ENCODE measurements at regions not wholly inside any gene's neighbourhood (a gene's known extent, or its start where the extent isn't known, plus 50 kb on each side); places are given as distances from the start of the nearest gene placed in this dataset.

GRCh38 chr6:138640028-138640427 is 133.5 kb upstream of the CCDC28A start:
- in situ Hi-C loops (cut with MboI): no loop called here
- Histone ChIP-seq H3K9me3 (ENCODE audit: low read depth) (no peaks in the 10 kb centered on the region), H3K79me2 (ENCODE audit: insufficient read depth) (no peaks in the 10 kb centered on the region), H3K27ac (no peak overlapping the region), H3K9me2 (ENCODE audit: insufficient read depth) (no peaks in the 10 kb centered on the region), H3K27me3 (replicated peaks; ENCODE audit: insufficient read depth) (no peaks in the 10 kb centered on the region), H3K36me3 (ENCODE audit: low read depth) (no peaks in the 10 kb centered on the region), H3K4me2 (ENCODE audit: unreplicated experiment) (no peak overlapping the region), H2AFZ (no peak overlapping the region), H3K4me3 (no peak overlapping the region), H3F3A (ENCODE audit: insufficient read depth) (no peaks in the 10 kb centered on the region), H3K9ac (no peak overlapping the region), H4K20me1 (ENCODE audit: insufficient read depth) (no peaks in the 10 kb centered on the region), H3K4me1 (ENCODE audit: insufficient read depth) (no peaks in the 10 kb centered on the region)
- DNase-seq: no peak
- 98 to 99% methylated on average over 2 of the region's 2 CpGs for WGBS, 2 experiments (ENCODE audit: low coverage in 1 of 2, low lambda C conversion rate in 2 of 2, missing lambda C conversion rate in 2 of 2)
- TF ChIP-seq EZH2 (IDR thresholded peaks at IDR 0.05; ENCODE audit: insufficient read depth, poor library complexity, severe bottlenecking): no peak
- no peak for TF ChIP-seq EZH2phosphoT487 (IDR thresholded peaks at IDR 0.05; ENCODE audit: insufficient read depth, low read depth)

GRCh38 chr6:138643210-138643609 is 130.4 kb upstream of the CCDC28A start:
- in situ Hi-C loops (cut with MboI): no loop called here
- WGBS, 2 experiments (ENCODE audit: low coverage in 1 of 2, low lambda C conversion rate in 2 of 2, missing lambda C conversion rate in 2 of 2): 98 to 100% methylated on average over 2 of the region's 2 CpGs
- Histone ChIP-seq H2AFZ (no peak overlapping the region), H3K9me2 (ENCODE audit: insufficient read depth) (no peaks in the 10 kb centered on the region), H4K20me1 (ENCODE audit: insufficient read depth) (no peaks in the 10 kb centered on the region), H3K4me3 (no peak overlapping the region), H3K9me3 (ENCODE audit: low read depth) (no peaks in the 10 kb centered on the region), H3K27me3 (replicated peaks; ENCODE audit: insufficient read depth) (no peaks in the 10 kb centered on the region), H3K36me3 (ENCODE audit: low read depth) (no peaks in the 10 kb centered on the region), H3F3A (ENCODE audit: insufficient read depth) (peaks cover 18% of the 10 kb centered on the region; the same call in 1 of the 2 replicates), H3K4me1 (ENCODE audit: insufficient read depth) (peaks cover 18% of the 10 kb centered on the region), H3K27ac (no peak overlapping the region), H3K9ac (no peak overlapping the region), H3K79me2 (ENCODE audit: insufficient read depth) (no peaks in the 10 kb centered on the region), H3K4me2 (ENCODE audit: unreplicated experiment) (no peak overlapping the region)
- DNase-seq: no peak
- TF ChIP-seq EZH2 (IDR thresholded peaks at IDR 0.05; ENCODE audit: insufficient read depth, poor library complexity, severe bottlenecking): no peak
- TF ChIP-seq EZH2phosphoT487 (IDR thresholded peaks at IDR 0.05; ENCODE audit: insufficient read depth, low read depth): no peak

- DNase-seq: no peak
- no peak for TF ChIP-seq EZH2phosphoT487 (IDR thresholded peaks at IDR 0.05; ENCODE audit: insufficient read depth, low read depth)
- no peak for TF ChIP-seq EZH2 (IDR thresholded peaks at IDR 0.05; ENCODE audit: insufficient read depth, poor library complexity, severe bottlenecking)
- Histone ChIP-seq H3K4me2 (ENCODE audit: unreplicated experiment) (no peak overlapping the region), H4K20me1 (ENCODE audit: insufficient read depth) (no peaks in the 10 kb centered on the region), H3K27me3 (replicated peaks; ENCODE audit: insufficient read depth) (no peaks in the 10 kb centered on the region), H3K36me3 (ENCODE audit: low read depth) (no peaks in the 10 kb centered on the region), H3K79me2 (ENCODE audit: insufficient read depth) (no peaks in the 10 kb centered on the region), H3F3A (ENCODE audit: insufficient read depth) (peaks cover 18% of the 10 kb centered on the region; the same call in 1 of the 2 replicates), H3K4me3 (no peak overlapping the region), H3K9me2 (ENCODE audit: insufficient read depth) (no peaks in the 10 kb centered on the region), H3K9ac (no peak overlapping the region), H3K27ac (no peak overlapping the region), H2AFZ (peak overlapping the region; percentile 81; the same call in 1 of the 2 replicates), H3K9me3 (ENCODE audit: low read depth) (no peaks in the 10 kb centered on the region), H3K4me1 (ENCODE audit: insufficient read depth) (peaks cover 18% of the 10 kb centered on the region)
- in situ Hi-C loops (cut with MboI): no loop called here
- WGBS, 2 experiments (ENCODE audit: low coverage in 1 of 2, low lambda C conversion rate in 2 of 2, missing lambda C conversion rate in 2 of 2): 93 to 95% methylated on average over 3 of the region's 3 CpGs
Measured at GRCh38 chr6:138645976-138646640, 127.5 kb upstream of the CCDC28A start.

DNA sequence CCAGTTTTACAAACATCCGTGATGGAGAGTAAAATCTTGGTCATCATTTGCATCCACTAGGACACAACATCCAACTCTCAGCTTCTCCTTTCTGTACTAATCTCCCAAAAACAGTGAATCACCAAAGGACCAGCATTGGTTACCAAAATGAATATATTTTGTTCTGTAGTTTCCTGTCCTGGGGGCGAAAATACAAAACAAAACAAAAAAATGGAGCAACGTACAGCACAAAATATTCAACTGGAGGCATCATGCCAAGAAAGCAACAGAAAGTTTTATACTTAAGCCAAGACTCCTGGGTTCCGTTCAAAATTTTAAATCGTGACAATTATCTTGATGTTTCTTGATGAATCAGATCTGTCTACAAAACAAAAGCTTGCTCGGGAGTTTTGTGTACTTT is 126.6 kb upstream of the CCDC28A start:
- Histone ChIP-seq H2AFZ (peak overlapping the region; percentile 81), H3K9ac (peak overlapping the region; percentile 61), H3K79me2 (ENCODE audit: insufficient read depth) (no peaks in the 10 kb centered on the region), H3K36me3 (ENCODE audit: low read depth) (no peaks in the 10 kb centered on the region), H3K4me1 (ENCODE audit: insufficient read depth) (peaks cover 18% of the 10 kb centered on the region), H3K9me2 (ENCODE audit: insufficient read depth) (no peaks in the 10 kb centered on the region), H4K20me1 (ENCODE audit: insufficient read depth) (no peaks in the 10 kb centered on the region), H3K27me3 (replicated peaks; ENCODE audit: insufficient read depth) (no peaks in the 10 kb centered on the region), H3K4me2 (ENCODE audit: unreplicated experiment) (peak overlapping the region; percentile 81), H3K27ac (peak overlapping the region; percentile 50), H3K9me3 (ENCODE audit: low read depth) (no peaks in the 10 kb centered on the region), H3K4me3 (peak overlapping the region; percentile 64), H3F3A (ENCODE audit: insufficient read depth) (peaks cover 18% of the 10 kb centered on the region; the same call in 1 of the 2 replicates)
- TF ChIP-seq EZH2 (IDR thresholded peaks at IDR 0.05; ENCODE audit: insufficient read depth, poor library complexity, severe bottlenecking) (no peak), EZH2phosphoT487 (IDR thresholded peaks at IDR 0.05; ENCODE audit: insufficient read depth, low read depth) (no peak)
- 6 to 11% methylated on average over 6 of the region's 6 CpGs for WGBS, 2 experiments (ENCODE audit: low coverage in 1 of 2, low lambda C conversion rate in 2 of 2, missing lambda C conversion rate in 2 of 2)
- in situ Hi-C loops (cut with MboI): no loop called here
- DNase-seq: peak; percentile 78
